GM23248 (cell line): ENCODE measurements at regions not wholly inside any gene's neighbourhood (a gene's known extent, or its start where the extent isn't known, plus 50 kb on each side); places are given as distances from the start of the nearest gene placed in this dataset.

Experiments used
- DNase-seq: peaks from one replicate; pipeline ENCODE4 v3.0.0-alpha.2; 2015
- H2AFZ ChIP-seq: fragments of 200-600 bp; sonication (generic); 2 replicates; pipeline ENCODE4 v1.6.1; 2016; ENCODE audit warnings: antibody characterized with exemption
- H3F3A ChIP-seq: fragments of 200-600 bp; sonication (generic); 2 replicates; pipeline ENCODE4 v1.6.1; 2016; ENCODE audit warnings: mild to moderate bottlenecking, antibody characterized with exemption, mixed run types; ENCODE audit not compliant: insufficient read depth
- H3K27ac ChIP-seq: fragments of 200-600 bp; sonication (generic); 2 replicates; pipeline ENCODE4 v1.5.1; 2016; ENCODE audit warnings: mild to moderate bottlenecking
- H3K27me3 ChIP-seq: fragments of 200-600 bp; sonication (generic); replicated peaks from 2 replicates; pipeline ENCODE4 v1.6.1; 2016; ENCODE audit warnings: mild to moderate bottlenecking; ENCODE audit not compliant: insufficient read depth
- H3K36me3 ChIP-seq: fragments of 200-600 bp; sonication (generic); 2 replicates; pipeline ENCODE4 v1.6.1; 2016; ENCODE audit warnings: low read depth, mild to moderate bottlenecking
- H3K4me1 ChIP-seq: fragments of 200-600 bp; sonication (generic); 2 replicates; pipeline ENCODE4 v1.6.1; 2016; ENCODE audit warnings: mild to moderate bottlenecking; ENCODE audit not compliant: insufficient read depth
- H3K4me2 ChIP-seq: fragments of 200-600 bp; sonication (generic); one replicate; pipeline ENCODE4 v1.6.1; 2016; ENCODE audit warnings: mild to moderate bottlenecking; ENCODE audit not compliant: unreplicated experiment
- H3K4me3 ChIP-seq: fragments of 200-600 bp; sonication (generic); 2 replicates; pipeline ENCODE4 v1.5.1; 2016; ENCODE audit warnings: mild to moderate bottlenecking
- H3K79me2 ChIP-seq: fragments of 200-600 bp; sonication (generic); 2 replicates; pipeline ENCODE4 v1.6.1; 2016; ENCODE audit warnings: mild to moderate bottlenecking; ENCODE audit not compliant: insufficient read depth
- H3K9ac ChIP-seq: fragments of 200-600 bp; sonication (generic); 2 replicates; pipeline ENCODE4 v1.6.1; 2016; ENCODE audit warnings: mild to moderate bottlenecking
- H3K9me2 ChIP-seq: fragments of 200-600 bp; sonication (generic); 2 replicates; pipeline ENCODE4 v1.6.1; 2016; ENCODE audit warnings: mixed run types, mild to moderate bottlenecking, moderate library complexity; ENCODE audit not compliant: insufficient read depth
- H3K9me3 ChIP-seq: fragments of 200-600 bp; sonication (generic); one replicate; pipeline ENCODE4 v1.6.1; 2017; ENCODE audit warnings: low read depth
- H4K20me1 ChIP-seq: fragments of 200-600 bp; sonication (generic); 2 replicates; pipeline ENCODE4 v1.6.0; 2016; ENCODE audit not compliant: insufficient read depth
- EZH2 ChIP-seq: fragments of 200-600 bp; sonication (generic); IDR thresholded peaks from 2 replicates; pipeline ENCODE4 v1.6.1; 2018; ENCODE audit warnings: antibody characterized with exemption, mild to moderate bottlenecking; ENCODE audit not compliant: insufficient read depth, poor library complexity, severe bottlenecking
- EZH2phosphoT487 ChIP-seq: fragments of 200-600 bp; sonication (generic); IDR thresholded peaks from 2 replicates; pipeline ENCODE4 v1.6.1; 2018; ENCODE audit warnings: antibody characterized with exemption, moderate library complexity, mild to moderate bottlenecking, low read depth; ENCODE audit not compliant: insufficient read depth
- WGBS, 2 experiments: methylation state at CpG; one replicate each; pipeline ENCODE4 v1.1.6; 2015 to 2017; ENCODE audit warnings: low lambda C conversion rate in 2 of 2, low coverage in 1 of 2; ENCODE audit errors: missing lambda C conversion rate in 2 of 2; 5-methylcytosine and 5-hydroxymethylcytosine counted together
- in situ Hi-C: fragments of 300-500 bp; cut with MboI; formaldehyde crosslinking; loops from 2 replicates; pipeline ENCODE4 v1.15.0; 2020

DNA sequence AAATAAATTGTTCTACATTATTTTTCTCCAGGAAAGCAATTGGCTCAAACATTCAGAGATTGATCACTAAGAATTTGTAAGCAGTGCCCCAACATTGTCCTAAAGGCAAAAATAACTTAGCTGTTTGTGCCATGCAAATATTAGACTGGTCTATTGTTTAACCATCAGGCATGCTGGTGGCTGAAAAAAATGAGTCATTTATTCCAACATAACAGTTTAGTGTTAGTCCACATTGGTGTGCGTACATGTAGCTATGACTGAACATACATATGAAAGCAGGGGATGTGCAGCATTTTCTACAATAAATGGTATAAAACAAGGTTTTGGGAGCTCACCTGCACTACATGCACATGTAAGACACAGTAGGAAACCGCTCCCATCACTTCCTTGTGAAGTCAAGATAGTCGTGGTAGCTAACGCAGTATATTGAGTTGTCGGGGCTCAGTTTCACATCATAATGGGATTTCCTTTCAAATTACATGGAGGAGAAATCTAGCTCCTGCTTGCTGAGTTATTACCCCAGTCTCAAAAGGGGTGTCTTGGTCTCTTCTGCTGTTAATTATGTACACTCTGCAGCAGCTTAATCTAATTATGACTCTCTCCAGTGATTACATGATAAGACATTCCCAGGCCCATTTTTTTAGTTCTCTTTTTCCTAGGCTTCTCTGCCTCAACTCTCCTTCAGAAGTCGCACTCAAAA lies 199.4 kb downstream of the LYPLAL1 start:
- Histone ChIP-seq H2AFZ (no peak overlapping the region), H3K9me2 (no peaks in the 10 kb centered on the region), H3K4me2 (no peak overlapping the region), H3K36me3 (no peaks in the 10 kb centered on the region), H3K27me3 (no peaks in the 10 kb centered on the region), H3K4me1 (no peaks in the 10 kb centered on the region), H3K79me2 (no peaks in the 10 kb centered on the region), H3K9me3 (no peaks in the 10 kb centered on the region), H3K4me3 (no peak overlapping the region), H4K20me1 (no peaks in the 10 kb centered on the region), H3F3A (no peaks in the 10 kb centered on the region), H3K9ac (no peak overlapping the region), H3K27ac (no peak overlapping the region)
- no peak for TF ChIP-seq EZH2phosphoT487
- TF ChIP-seq EZH2: no peak
- 96 to 98% methylated on average over 6 of the region's 6 CpGs for WGBS, 2 experiments
- in situ Hi-C loops: no loop called here
- DNase-seq: no peak

GRCh38 chr1:219371471-219371870 lies 197.8 kb downstream of the LYPLAL1 start:
- in situ Hi-C loops: no loop called here

GRCh38 chr1:219367496-219367895 lies 193.8 kb downstream of the LYPLAL1 start:
- in situ Hi-C loops: no loop called here
- WGBS, 2 experiments: 80 to 83% methylated on average over 3 of the region's 3 CpGs
- no peak overlapping the region for H3K4me3 ChIP-seq

More at GRCh38 chr1:219371471-219371870, 197.8 kb downstream of the LYPLAL1 start:
- no peaks in the 10 kb centered on the region for H3K4me1 ChIP-seq
- WGBS, 2 experiments: 78 to 83% methylated on average over 2 of the region's 2 CpGs
- H3K4me3 ChIP-seq: no peak overlapping the region
- H3K4me2 ChIP-seq: no peak overlapping the region
- H3K79me2 ChIP-seq: no peaks in the 10 kb centered on the region
- H4K20me1 ChIP-seq: no peaks in the 10 kb centered on the region
- no peaks in the 10 kb centered on the region for H3K9me2 ChIP-seq
- H3K36me3 ChIP-seq: no peaks in the 10 kb centered on the region
- H3K9me3 ChIP-seq: no peaks in the 10 kb centered on the region
- H3K27me3 ChIP-seq: no peaks in the 10 kb centered on the region
- no peaks in the 10 kb centered on the region for H3F3A ChIP-seq
- no peak overlapping the region for H3K27ac ChIP-seq
- no peak for TF ChIP-seq EZH2
- no peak for TF ChIP-seq EZH2phosphoT487
- no peak overlapping the region for H2AFZ ChIP-seq
- H3K9ac ChIP-seq: no peak overlapping the region
- no peak for DNase-seq

GRCh38 chr1:219365451-219365850 lies 191.8 kb downstream of the LYPLAL1 start:
- no peak overlapping the region for H3K9ac ChIP-seq
- in situ Hi-C loops: no loop called here
- no peaks in the 10 kb centered on the region for H3K27me3 ChIP-seq
- no peak overlapping the region for H3K4me3 ChIP-seq
- no peak overlapping the region for H2AFZ ChIP-seq
- TF ChIP-seq EZH2: no peak
- TF ChIP-seq EZH2phosphoT487: no peak
- no peak overlapping the region for H3K4me2 ChIP-seq
- no peaks in the 10 kb centered on the region for H3K9me2 ChIP-seq
- 90 to 93% methylated on average over 1 of the region's 1 CpG for WGBS, 2 experiments
- H3K27ac ChIP-seq: no peak overlapping the region
- H3K79me2 ChIP-seq: no peaks in the 10 kb centered on the region
- H4K20me1 ChIP-seq: no peaks in the 10 kb centered on the region
- H3F3A ChIP-seq: no peaks in the 10 kb centered on the region
- no peaks in the 10 kb centered on the region for H3K9me3 ChIP-seq
- no peaks in the 10 kb centered on the region for H3K4me1 ChIP-seq
- H3K36me3 ChIP-seq: no peaks in the 10 kb centered on the region
- DNase-seq: no peak

More at GRCh38 chr1:219367496-219367895, 193.8 kb downstream of the LYPLAL1 start:
- no peaks in the 10 kb centered on the region for H4K20me1 ChIP-seq
- no peak overlapping the region for H3K4me2 ChIP-seq
- no peaks in the 10 kb centered on the region for H3F3A ChIP-seq
- H3K27ac ChIP-seq: no peak overlapping the region
- no peaks in the 10 kb centered on the region for H3K36me3 ChIP-seq
- H3K9me3 ChIP-seq: no peaks in the 10 kb centered on the region
- H3K4me1 ChIP-seq: no peaks in the 10 kb centered on the region
- H3K79me2 ChIP-seq: no peaks in the 10 kb centered on the region
- TF ChIP-seq EZH2: no peak
- no peak for TF ChIP-seq EZH2phosphoT487
- H3K27me3 ChIP-seq: no peaks in the 10 kb centered on the region
- no peak for DNase-seq
- no peak overlapping the region for H3K9ac ChIP-seq
- H2AFZ ChIP-seq: no peak overlapping the region
- no peaks in the 10 kb centered on the region for H3K9me2 ChIP-seq
